ENCODE measurements at regions not wholly inside any gene's neighbourhood (a gene's known extent, or its start where the extent isn't known, plus 50 kb on each side); places are given as distances from the start of the nearest gene placed in this dataset.

- in situ Hi-C loops (cut with HindIII; ENCODE audit: low pct_unique_long_range_greater_than_20kb, low sequenced_read_pairs) = no loop called here
- DNase-seq (ENCODE audit: low read depth, low spot score) = no peak
These were observed 390.8 kb upstream of the ZNF385D start for GRCh38 chr3:22141769-22142168.

- in situ Hi-C loops (cut with HindIII; ENCODE audit: low pct_unique_long_range_greater_than_20kb, low sequenced_read_pairs) = no loop called here
- no peak for DNase-seq (ENCODE audit: low read depth, low spot score)
These were observed 396.2 kb upstream of the ZNF385D start for GRCh38 chr3:22147161-22147560.

- in situ Hi-C loops (cut with HindIII; ENCODE audit: low pct_unique_long_range_greater_than_20kb, low sequenced_read_pairs) = no loop called here
- no peak for DNase-seq (ENCODE audit: low read depth, low spot score)
These were observed 405.9 kb upstream of the ZNF385D start for GRCh38 chr3:22156868-22157267.

GRCh38 chr3:22157848-22158247 is 406.8 kb upstream of the ZNF385D start:
- no peak for DNase-seq (ENCODE audit: low read depth, low spot score)
- in situ Hi-C loops (cut with HindIII; ENCODE audit: low pct_unique_long_range_greater_than_20kb, low sequenced_read_pairs) = no loop called here

- no peak for DNase-seq (ENCODE audit: low read depth, low spot score)
- in situ Hi-C loops (cut with HindIII; ENCODE audit: low pct_unique_long_range_greater_than_20kb, low sequenced_read_pairs) = no loop called here
These were observed 408.1 kb upstream of the ZNF385D start for GRCh38 chr3:22159004-22159695.

GRCh38 chr3:22161315-22161714 is 410.3 kb upstream of the ZNF385D start:
- in situ Hi-C loops (cut with HindIII; ENCODE audit: low pct_unique_long_range_greater_than_20kb, low sequenced_read_pairs) = no loop called here
- DNase-seq (ENCODE audit: low read depth, low spot score) = no peak

- in situ Hi-C loops (cut with HindIII; ENCODE audit: low pct_unique_long_range_greater_than_20kb, low sequenced_read_pairs) = no loop called here
- DNase-seq (ENCODE audit: low read depth, low spot score) = no peak
These were observed 419.4 kb upstream of the ZNF385D start for GRCh38 chr3:22170370-22170769.

GRCh38 chr3:22172964-22173363 is 422.0 kb upstream of the ZNF385D start:
- no peak for DNase-seq (ENCODE audit: low read depth, low spot score)
- in situ Hi-C loops (cut with HindIII; ENCODE audit: low pct_unique_long_range_greater_than_20kb, low sequenced_read_pairs) = no loop called here

- DNase-seq (ENCODE audit: low read depth, low spot score) = peak; percentile 11
These were observed 424.9 kb upstream of the ZNF385D start for GRCh38 chr3:22175947-22176346.

GRCh38 chr3:22176911-22177310 is 425.9 kb upstream of the ZNF385D start:
- in situ Hi-C loops (cut with HindIII; ENCODE audit: low pct_unique_long_range_greater_than_20kb, low sequenced_read_pairs) = no loop called here

More at GRCh38 chr3:22175947-22176346, 424.9 kb upstream of the ZNF385D start:
- in situ Hi-C loops (cut with HindIII; ENCODE audit: low pct_unique_long_range_greater_than_20kb, low sequenced_read_pairs) = no loop called here

GRCh38 chr3:22189616-22190015 is 438.6 kb upstream of the ZNF385D start:
- no peak for DNase-seq (ENCODE audit: low read depth, low spot score)
- in situ Hi-C loops (cut with HindIII; ENCODE audit: low pct_unique_long_range_greater_than_20kb, low sequenced_read_pairs) = no loop called here

More at GRCh38 chr3:22176911-22177310, 425.9 kb upstream of the ZNF385D start:
- DNase-seq (ENCODE audit: low read depth, low spot score) = no peak

GRCh38 chr3:22199095-22199494 is 448.1 kb upstream of the ZNF385D start:
- in situ Hi-C loops (cut with HindIII; ENCODE audit: low pct_unique_long_range_greater_than_20kb, low sequenced_read_pairs) = no loop called here
- no peak for DNase-seq (ENCODE audit: low read depth, low spot score)

GRCh38 chr3:22208844-22209243 is 457.8 kb upstream of the ZNF385D start:
- in situ Hi-C loops (cut with HindIII; ENCODE audit: low pct_unique_long_range_greater_than_20kb, low sequenced_read_pairs) = no loop called here
- DNase-seq (ENCODE audit: low read depth, low spot score) = no peak

GRCh38 chr3:22209578-22209977 is 458.6 kb upstream of the ZNF385D start:
- no peak for DNase-seq (ENCODE audit: low read depth, low spot score)
- in situ Hi-C loops (cut with HindIII; ENCODE audit: low pct_unique_long_range_greater_than_20kb, low sequenced_read_pairs) = no loop called here

GRCh38 chr3:22210693-22211092 is 459.7 kb upstream of the ZNF385D start:
- in situ Hi-C loops (cut with HindIII; ENCODE audit: low pct_unique_long_range_greater_than_20kb, low sequenced_read_pairs) = no loop called here
- no peak for DNase-seq (ENCODE audit: low read depth, low spot score)

GRCh38 chr3:22216601-22217000 is 465.6 kb upstream of the ZNF385D start:
- in situ Hi-C loops (cut with HindIII; ENCODE audit: low pct_unique_long_range_greater_than_20kb, low sequenced_read_pairs) = no loop called here
- no peak for DNase-seq (ENCODE audit: low read depth, low spot score)

GRCh38 chr3:22225161-22225560 is 474.2 kb upstream of the ZNF385D start:
- DNase-seq (ENCODE audit: low read depth, low spot score) = no peak
- in situ Hi-C loops (cut with HindIII; ENCODE audit: low pct_unique_long_range_greater_than_20kb, low sequenced_read_pairs) = no loop called here

GRCh38 chr3:22228705-22229104 is 477.7 kb upstream of the ZNF385D start:
- peak; percentile 72 for DNase-seq (ENCODE audit: low read depth, low spot score)
- in situ Hi-C loops (cut with HindIII; ENCODE audit: low pct_unique_long_range_greater_than_20kb, low sequenced_read_pairs) = no loop called here

GRCh38 chr3:22231061-22231460 is 480.1 kb upstream of the ZNF385D start:
- in situ Hi-C loops (cut with HindIII; ENCODE audit: low pct_unique_long_range_greater_than_20kb, low sequenced_read_pairs) = no loop called here
- no peak for DNase-seq (ENCODE audit: low read depth, low spot score)

Data from SK-MEL-5 (cell line).